ENCODE measurements at regions not wholly inside any gene's neighbourhood (a gene's known extent, or its start where the extent isn't known, plus 50 kb on each side); places are given as distances from the start of the nearest gene placed in this dataset.

DNA sequence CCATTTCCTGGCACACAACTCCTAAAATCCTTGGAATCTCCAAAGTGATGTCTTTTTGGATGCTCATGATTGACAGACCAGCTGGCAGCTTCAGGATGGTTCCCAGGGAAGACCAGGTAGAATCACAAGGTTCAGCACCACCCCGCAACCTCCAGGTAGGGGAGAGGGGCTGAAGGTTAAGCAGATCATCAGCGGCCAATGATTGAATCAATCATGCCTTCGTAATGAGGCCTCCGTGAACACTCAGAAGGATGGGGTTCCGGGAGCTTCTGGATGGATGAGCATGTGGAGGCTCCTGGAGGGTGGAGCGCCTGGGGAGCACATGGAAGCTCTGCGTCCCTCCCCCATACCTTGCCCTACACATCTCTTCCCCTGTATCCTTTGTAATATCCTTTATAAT is 185.9 kb downstream of the SEC14L1 start (continued):
- TF ChIP-seq, protein P1, sequence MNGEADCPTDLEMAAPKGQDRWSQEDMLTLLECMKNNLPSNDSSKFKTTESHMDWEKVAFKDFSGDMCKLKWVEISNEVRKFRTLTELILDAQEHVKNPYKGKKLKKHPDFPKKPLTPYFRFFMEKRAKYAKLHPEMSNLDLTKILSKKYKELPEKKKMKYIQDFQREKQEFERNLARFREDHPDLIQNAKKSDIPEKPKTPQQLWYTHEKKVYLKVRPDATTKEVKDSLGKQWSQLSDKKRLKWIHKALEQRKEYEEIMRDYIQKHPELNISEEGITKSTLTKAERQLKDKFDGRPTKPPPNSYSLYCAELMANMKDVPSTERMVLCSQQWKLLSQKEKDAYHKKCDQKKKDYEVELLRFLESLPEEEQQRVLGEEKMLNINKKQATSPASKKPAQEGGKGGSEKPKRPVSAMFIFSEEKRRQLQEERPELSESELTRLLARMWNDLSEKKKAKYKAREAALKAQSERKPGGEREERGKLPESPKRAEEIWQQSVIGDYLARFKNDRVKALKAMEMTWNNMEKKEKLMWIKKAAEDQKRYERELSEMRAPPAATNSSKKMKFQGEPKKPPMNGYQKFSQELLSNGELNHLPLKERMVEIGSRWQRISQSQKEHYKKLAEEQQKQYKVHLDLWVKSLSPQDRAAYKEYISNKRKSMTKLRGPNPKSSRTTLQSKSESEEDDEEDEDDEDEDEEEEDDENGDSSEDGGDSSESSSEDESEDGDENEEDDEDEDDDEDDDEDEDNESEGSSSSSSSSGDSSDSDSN (CRISPR knock-in tag; IDR thresholded peaks at IDR 0.05), result no peak
- TF ChIP-seq TCF7 (IDR thresholded peaks at IDR 0.05; ENCODE audit: low read depth) (no peak), REPIN1 (CRISPR knock-in tag; IDR thresholded peaks at IDR 0.05; ENCODE audit: borderline replicate concordance, low read depth) (no peak)

DNA sequence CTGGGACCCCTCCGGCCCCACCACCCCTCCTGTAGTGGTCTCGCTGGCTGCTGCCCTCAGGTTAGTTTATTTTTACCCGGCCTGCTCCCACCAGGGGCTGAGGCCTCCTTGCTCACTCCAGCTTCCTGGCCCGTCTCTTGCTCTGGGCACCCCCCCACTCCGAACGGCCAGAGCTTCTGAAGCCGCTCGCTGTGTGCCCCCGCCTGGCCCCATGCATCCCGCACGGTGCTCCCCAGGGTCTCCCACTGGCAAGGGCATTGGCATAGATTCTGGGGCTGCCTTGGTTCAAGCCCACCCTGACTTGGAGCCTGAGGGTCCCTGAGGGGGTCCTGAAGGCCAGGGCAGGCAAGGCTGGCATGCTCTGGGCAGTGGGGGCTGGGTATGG is 186.4 kb downstream of the SEC14L1 start:
- peaks cover 72% of the 10 kb centered on the region for H3K4me1 ChIP-seq (ENCODE audit: insufficient read depth, low read length)
- H2AFZ ChIP-seq (ENCODE audit: low read length), result no peak overlapping the region
- POLR2A ChIA-PET, result interaction anchor here (1.2 kb wide), 1 partner anchor 127 kb away, joined by 3 read pairs; no protein-coding TSS in a partner anchor
- ATAC-seq (no peak), FAIRE-seq (no peak), DNase-seq (ENCODE audit: low spot score) (no peak)
- peaks cover 89% of the 10 kb centered on the region; the same call in 1 of the 2 replicates for H4K20me1 ChIP-seq (ENCODE audit: insufficient read depth, low read length)
- 95% methylated on average over 11 of the region's 11 CpGs for WGBS (ENCODE audit: low lambda C conversion rate)
- H3K4me3 ChIP-seq (replicated peaks in 1 of 3; ENCODE audit: insufficient read depth in 1 of 3, low read depth in 2 of 3, low read length in 3 of 3), result no peak overlapping the region
- CTCF ChIA-PET (ENCODE audit: low intra/inter-chr PET ratio, low total read pairs), result no interaction called here
- H3K9ac ChIP-seq (ENCODE audit: insufficient read depth, low read depth, low read length), result no peak overlapping the region
- intact Hi-C loops (cut with micrococcal nuclease; ENCODE audit: unreplicated experiment) (no loop called here), in situ Hi-C loops (cut with HindIII; ENCODE audit: extremely low pct_ligation_motif_present, low pct_unique_long_range_greater_than_20kb) (no loop called here)
- no TSS peak for BruUV-seq (replicated peaks)
- no peak overlapping the region for H3K4me2 ChIP-seq (ENCODE audit: low read depth, low read length)
- H3K27ac ChIP-seq (ENCODE audit: extremely low read length, insufficient read depth, low read length), result no peak overlapping the region
- no peaks in the 10 kb centered on the region for H3K9me3 ChIP-seq (ENCODE audit: low read length)
- H3K27me3 ChIP-seq (ENCODE audit: control insufficient read depth in 1 of 2, insufficient read depth in 2 of 2, low read length in 2 of 2), result no peaks in the 10 kb centered on the region
- peaks cover 93% of the 10 kb centered on the region for H3K79me2 ChIP-seq (ENCODE audit: insufficient read depth, low read length)
- H3K36me3 ChIP-seq (replicated peaks in 1 of 2; ENCODE audit: control insufficient read depth in 1 of 2, insufficient read depth in 2 of 2, low read length in 2 of 2), result peaks cover 12 to 23% of the 10 kb centered on the region in 2 experiments; a peak in 4 of 5 replicates
- no peak for TF ChIP-seq GLI4 (CRISPR knock-in tag; IDR thresholded peaks at IDR 0.05; ENCODE audit: borderline replicate concordance)
- no peak for TF ChIP-seq ZNF564 (CRISPR knock-in tag; IDR thresholded peaks at IDR 0.05)
- TF ChIP-seq ZNF263 (CRISPR knock-in tag; IDR thresholded peaks at IDR 0.05), result 0 out of 2 replicates have a peak, but pooled peaks have one; percentile 18
- TF ChIP-seq, protein P2, sequence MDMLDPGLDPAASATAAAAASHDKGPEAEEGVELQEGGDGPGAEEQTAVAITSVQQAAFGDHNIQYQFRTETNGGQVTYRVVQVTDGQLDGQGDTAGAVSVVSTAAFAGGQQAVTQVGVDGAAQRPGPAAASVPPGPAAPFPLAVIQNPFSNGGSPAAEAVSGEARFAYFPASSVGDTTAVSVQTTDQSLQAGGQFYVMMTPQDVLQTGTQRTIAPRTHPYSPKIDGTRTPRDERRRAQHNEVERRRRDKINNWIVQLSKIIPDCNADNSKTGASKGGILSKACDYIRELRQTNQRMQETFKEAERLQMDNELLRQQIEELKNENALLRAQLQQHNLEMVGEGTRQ (IDR thresholded peaks at IDR 0.05; ENCODE audit: low read depth, low read length), result no peak
- TF ChIP-seq, protein P2 (CRISPR knock-in tag; IDR thresholded peaks at IDR 0.05; ENCODE audit: borderline replicate concordance), result no peak
- no peak for TF ChIP-seq PCBP1 (IDR thresholded peaks at IDR 0.05; ENCODE audit: borderline replicate concordance, low read depth, low read length)
- TF ChIP-seq ARHGAP35 (CRISPR knock-in tag; IDR thresholded peaks at IDR 0.05; ENCODE audit: borderline replicate concordance), result no peak
- peak; percentile 46 for TF ChIP-seq PTBP1 (IDR thresholded peaks at IDR 0.05; ENCODE audit: low read depth, low read length, poor library complexity, severe bottlenecking)
- no peak for TF ChIP-seq ESRRA (CRISPR knock-in tag; IDR thresholded peaks at IDR 0.05; ENCODE audit: low read depth)
- TF ChIP-seq WIZ (CRISPR knock-in tag; IDR thresholded peaks at IDR 0.05), result no peak
- TF ChIP-seq, protein P3, sequence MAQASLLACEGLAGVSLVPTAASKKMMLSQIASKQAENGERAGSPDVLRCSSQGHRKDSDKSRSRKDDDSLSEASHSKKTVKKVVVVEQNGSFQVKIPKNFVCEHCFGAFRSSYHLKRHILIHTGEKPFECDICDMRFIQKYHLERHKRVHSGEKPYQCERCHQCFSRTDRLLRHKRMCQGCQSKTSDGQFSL (CRISPR knock-in tag; IDR thresholded peaks at IDR 0.05), result 0 out of 2 replicates have a peak, but pooled peaks have one; percentile 23
- TF ChIP-seq FIP1L1 (IDR thresholded peaks at IDR 0.05; ENCODE audit: borderline replicate concordance, insufficient read depth, low read depth, low read length), result 0 out of 2 replicates have a peak, but pooled peaks have one; percentile 25
- TF ChIP-seq, protein P4, sequence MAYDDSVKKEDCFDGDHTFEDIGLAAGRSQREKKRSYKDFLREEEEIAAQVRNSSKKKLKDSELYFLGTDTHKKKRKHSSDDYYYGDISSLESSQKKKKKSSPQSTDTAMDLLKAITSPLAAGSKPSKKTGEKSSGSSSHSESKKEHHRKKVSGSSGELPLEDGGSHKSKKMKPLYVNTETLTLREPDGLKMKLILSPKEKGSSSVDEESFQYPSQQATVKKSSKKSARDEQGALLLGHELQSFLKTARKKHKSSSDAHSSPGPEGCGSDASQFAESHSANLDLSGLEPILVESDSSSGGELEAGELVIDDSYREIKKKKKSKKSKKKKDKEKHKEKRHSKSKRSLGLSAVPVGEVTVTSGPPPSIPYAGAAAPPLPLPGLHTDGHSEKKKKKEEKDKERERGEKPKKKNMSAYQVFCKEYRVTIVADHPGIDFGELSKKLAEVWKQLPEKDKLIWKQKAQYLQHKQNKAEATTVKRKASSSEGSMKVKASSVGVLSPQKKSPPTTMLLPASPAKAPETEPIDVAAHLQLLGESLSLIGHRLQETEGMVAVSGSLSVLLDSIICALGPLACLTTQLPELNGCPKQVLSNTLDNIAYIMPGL (CRISPR knock-in tag; IDR thresholded peaks at IDR 0.05; ENCODE audit: borderline replicate concordance in 1 of 2, low read depth in 1 of 2), result no peak
- TF ChIP-seq SRSF1 (optimal IDR thresholded peaks at IDR 0.05; ENCODE audit: low read depth, low read length), result no peak

Data from HepG2 (cell line).